OCI-LY7 (cell line): ENCODE measurements at regions not wholly inside any gene's neighbourhood (a gene's known extent, or its start where the extent isn't known, plus 50 kb on each side); places are given as distances from the start of the nearest gene placed in this dataset.

ENCODE experiments used
- EZH2phosphoT487 ChIP-seq: fragments of 200-600 bp; sonication (generic); IDR thresholded peaks from 2 replicates; pipeline ENCODE4 v1.6.1; 2018; ENCODE audit warnings: low read depth, borderline replicate concordance, mild to moderate bottlenecking, mixed run types, antibody characterized with exemption, low read length, moderate library complexity, mixed read lengths
- TF ChIP-seq, protein P1 (sequence below): fragments of 200-600 bp; sonication (generic); conservative IDR thresholded peaks from 2 replicates; pipeline ENCODE4 v1.5.1; 2014; ENCODE audit warnings: mild to moderate bottlenecking, antibody characterized with exemption, low read length, moderate library complexity, mixed read lengths

DNA sequence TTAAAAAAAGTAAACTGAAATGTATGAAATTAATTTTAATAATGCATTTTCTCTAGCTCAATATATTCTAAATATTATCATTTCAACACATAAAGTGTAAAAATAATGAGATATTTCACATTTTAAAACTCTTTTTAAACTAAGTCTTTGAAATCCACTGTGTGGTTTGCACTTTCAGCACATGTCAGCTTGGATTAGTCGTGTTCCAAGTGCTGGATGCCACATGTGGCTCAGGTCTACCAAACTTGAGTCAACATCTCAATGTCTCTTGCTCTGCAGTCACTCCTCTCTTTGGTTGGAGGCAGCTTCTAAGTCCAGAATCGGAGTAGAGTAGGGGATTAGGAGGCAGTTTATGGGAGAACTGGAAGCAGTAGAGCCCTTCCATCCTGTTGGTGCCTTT lies 173.7 kb upstream of the ANKRD55 start:
- no peak for TF ChIP-seq EZH2phosphoT487
- TF ChIP-seq, protein P1, sequence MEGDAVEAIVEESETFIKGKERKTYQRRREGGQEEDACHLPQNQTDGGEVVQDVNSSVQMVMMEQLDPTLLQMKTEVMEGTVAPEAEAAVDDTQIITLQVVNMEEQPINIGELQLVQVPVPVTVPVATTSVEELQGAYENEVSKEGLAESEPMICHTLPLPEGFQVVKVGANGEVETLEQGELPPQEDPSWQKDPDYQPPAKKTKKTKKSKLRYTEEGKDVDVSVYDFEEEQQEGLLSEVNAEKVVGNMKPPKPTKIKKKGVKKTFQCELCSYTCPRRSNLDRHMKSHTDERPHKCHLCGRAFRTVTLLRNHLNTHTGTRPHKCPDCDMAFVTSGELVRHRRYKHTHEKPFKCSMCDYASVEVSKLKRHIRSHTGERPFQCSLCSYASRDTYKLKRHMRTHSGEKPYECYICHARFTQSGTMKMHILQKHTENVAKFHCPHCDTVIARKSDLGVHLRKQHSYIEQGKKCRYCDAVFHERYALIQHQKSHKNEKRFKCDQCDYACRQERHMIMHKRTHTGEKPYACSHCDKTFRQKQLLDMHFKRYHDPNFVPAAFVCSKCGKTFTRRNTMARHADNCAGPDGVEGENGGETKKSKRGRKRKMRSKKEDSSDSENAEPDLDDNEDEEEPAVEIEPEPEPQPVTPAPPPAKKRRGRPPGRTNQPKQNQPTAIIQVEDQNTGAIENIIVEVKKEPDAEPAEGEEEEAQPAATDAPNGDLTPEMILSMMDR, result no peak
